ENCODE measurements at regions not wholly inside any gene's neighbourhood (a gene's known extent, or its start where the extent isn't known, plus 50 kb on each side); places are given as distances from the start of the nearest gene placed in this dataset.

DNA sequence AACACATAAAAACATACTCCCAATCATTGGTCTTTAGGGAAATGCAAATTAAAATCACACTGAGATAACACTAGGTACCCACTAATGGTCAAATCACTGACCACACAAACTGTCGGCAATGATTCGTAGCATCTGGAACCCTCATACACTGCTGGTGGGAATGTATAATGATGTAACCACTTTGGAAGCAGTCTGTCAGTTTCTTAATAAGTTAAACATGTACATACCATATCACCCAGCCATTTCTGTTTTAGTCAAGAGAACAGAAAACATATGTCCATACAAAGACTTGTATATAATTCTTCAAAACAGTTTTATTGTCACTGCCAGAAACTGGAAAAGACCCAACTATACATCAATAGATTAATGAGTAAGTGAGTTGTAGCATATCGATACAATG, 63.3 kb upstream of the LRRC3B start:
- no peak for DNase-seq

DNA sequence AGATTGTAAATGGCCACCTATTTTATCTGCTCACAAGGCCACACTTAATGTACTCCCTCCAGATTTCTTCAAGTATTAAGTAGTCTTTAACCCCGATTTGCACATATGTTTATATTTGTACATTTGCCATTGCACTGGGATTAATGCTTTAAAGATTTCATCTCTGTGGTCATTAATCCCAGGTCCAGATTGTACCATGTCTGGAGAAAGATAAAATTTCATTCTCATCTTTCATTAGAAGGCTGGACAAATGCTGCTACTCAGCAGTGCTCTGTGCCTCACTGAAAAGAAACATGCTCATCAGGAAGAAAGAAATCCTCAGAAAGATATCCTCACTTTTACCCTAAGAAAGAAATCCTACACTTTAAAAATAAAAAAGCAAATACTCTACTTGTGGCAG, 62.5 kb upstream of the LRRC3B start:
- DNase-seq = no peak

DNA sequence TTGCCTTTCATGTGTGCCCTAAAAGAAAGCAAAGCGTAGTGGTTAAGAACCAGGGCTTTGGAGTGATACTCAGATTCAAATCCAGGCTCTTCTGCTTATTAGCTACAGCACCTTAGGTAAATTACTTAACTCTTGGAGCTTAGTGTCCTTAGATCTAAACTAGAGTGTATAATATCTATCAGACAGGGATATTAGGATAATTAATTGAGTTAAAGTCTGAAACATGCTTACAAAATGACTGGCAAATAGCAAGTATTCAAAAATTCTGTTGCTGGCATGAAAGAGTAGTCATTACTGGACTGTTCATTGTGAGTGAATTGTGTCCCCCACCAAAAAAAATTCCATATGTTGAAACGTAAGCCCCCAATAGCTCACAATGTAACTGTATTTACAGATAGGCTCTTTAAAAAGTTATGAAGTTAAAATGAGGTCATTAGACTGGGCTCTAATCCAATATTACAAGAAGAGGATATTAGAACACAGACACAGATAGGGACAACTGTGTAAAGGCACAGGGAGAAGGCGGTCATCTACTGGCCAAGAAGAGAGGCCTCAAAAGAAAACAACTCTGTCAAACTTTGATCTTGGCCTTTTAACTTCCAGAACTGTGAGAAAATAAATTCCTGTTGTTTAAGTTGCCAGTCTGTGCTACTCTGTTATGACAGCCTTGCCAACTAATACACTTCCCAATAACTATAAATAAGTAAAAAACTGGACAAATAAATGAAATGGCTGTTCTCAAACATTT, 60.4 kb upstream of the LRRC3B start:
- DNase-seq = no peak

Data from activated CD4-positive, CD25-positive, alpha-beta regulatory T cell treated with anti-CD3 and anti-CD28 coated beads, Interleukin-2, amount 50 U/mL, for 72 hours (primary cell).